CD4-positive, alpha-beta T cell (primary cell): ENCODE measurements at regions not wholly inside any gene's neighbourhood (a gene's known extent, or its start where the extent isn't known, plus 50 kb on each side); places are given as distances from the start of the nearest gene placed in this dataset.

ENCODE experiments used
- ATAC-seq: fragments of 200-7000 bp; cut with Tn5 transposase; one replicate; pipeline ENCODE4 v1.10.0; 2022; ENCODE audit warnings: mild to moderate bottlenecking; ENCODE audit not compliant: poor library complexity
- CTCF ChIA-PET: fragments of 350-600 bp; sonication (Branson Sonifier 250); formaldehyde crosslinking; loops from one replicate; lab custom pipeline; 2021; ENCODE audit warnings: antibody characterized with exemption, inconsistent platforms; lab: Charles Lee
- POLR2A ChIA-PET: fragments of 350-600 bp; sonication (Branson Sonifier 250); formaldehyde crosslinking; loops from one replicate; lab custom pipeline; 2021; ENCODE audit warnings: antibody characterized with exemption, inconsistent platforms; lab: Charles Lee
- DNase-seq, 14 experiments: peaks; one replicate each; pipeline ENCODE4 v3.0.0-alpha.2; 2013 to 2020; ENCODE audit warnings: mixed read lengths in 2 of 14
- H3K27ac ChIP-seq, 2 donors: one replicate each; pipeline versions ENCODE4 v1.5.1 to v1.7.0; 2013; ENCODE audit warnings: low read length in 2 of 2, low read depth in 1 of 2, mild to moderate bottlenecking in 1 of 2
- H3K27me3 ChIP-seq, 2 experiments: 1 replicate in 1 of 2; 2 replicates in 1 of 2; pipeline versions ENCODE4 v1.6.1 to v1.7.0; 2013; ENCODE audit warnings: low read length in 2 of 2, control low read depth in 1 of 2, mild to moderate bottlenecking in 1 of 2, moderate library complexity in 1 of 2; ENCODE audit not compliant: insufficient read depth in 2 of 2, control insufficient read depth in 1 of 2
- H3K36me3 ChIP-seq: one replicate; pipeline ENCODE4 v1.6.1; 2013; ENCODE audit warnings: low read length, control low read depth; ENCODE audit not compliant: insufficient read depth
- H3K4me1 ChIP-seq: one replicate; pipeline ENCODE4 v1.6.1; 2013; ENCODE audit warnings: low read length, control low read depth; ENCODE audit not compliant: insufficient read depth
- H3K4me3 ChIP-seq: one replicate; pipeline ENCODE4 v1.5.1; 2013; ENCODE audit warnings: mild to moderate bottlenecking, low read length, moderate library complexity
- H3K9me3 ChIP-seq, 2 experiments: 1 replicate in 1 of 2; 2 replicates in 1 of 2; pipeline versions ENCODE4 v1.6.1 to v1.7.0; 2013; ENCODE audit warnings: low read length in 2 of 2, mild to moderate bottlenecking in 2 of 2, control low read depth in 1 of 2, moderate library complexity in 1 of 2; ENCODE audit not compliant: control insufficient read depth in 1 of 2, insufficient read depth in 1 of 2
- H3K27ac Mint-ChIP-seq: one replicate; pipeline ENCODE4 v1.8.0; 2020; ENCODE audit warnings: mixed read lengths
- H3K27me3 Mint-ChIP-seq: one replicate; pipeline ENCODE4 v1.8.0; 2021; ENCODE audit warnings: mixed read lengths
- H3K36me3 Mint-ChIP-seq: one replicate; pipeline ENCODE4 v1.8.0; 2021; ENCODE audit warnings: low read depth, mixed read lengths
- H3K4me1 Mint-ChIP-seq: one replicate; pipeline ENCODE4 v1.8.0; 2021; ENCODE audit warnings: low read depth, mixed read lengths
- H3K4me3 Mint-ChIP-seq: one replicate; pipeline ENCODE4 v1.8.0; 2020; ENCODE audit warnings: mild to moderate bottlenecking, mixed read lengths
- H3K9me3 Mint-ChIP-seq: one replicate; pipeline ENCODE4 v1.8.0; 2020; ENCODE audit warnings: mixed read lengths
- intact Hi-C, 2 experiments: fragments of 100-400 bp; cut with DNase I in 1 of 2; cut with micrococcal nuclease in 1 of 2; formaldehyde crosslinking; loops; one replicate each; pipeline versions ENCODE4 v1.15.1 to v1.9.0; 2023 to 2025; cut with DNase I, micrococcal nuclease
- TF ChIP-seq, protein P1 (sequence below): fragments of 200-600 bp; IDR thresholded peaks from one replicate; pipeline ENCODE4 v1.8.0; 2022; ENCODE audit warnings: antibody characterized with exemption, mild to moderate bottlenecking

- no peaks in the 10 kb centered on the region for H3K4me1 Mint-ChIP-seq
- H3K27ac Mint-ChIP-seq: no peak overlapping the region
- CTCF ChIA-PET: no interaction called here
- Histone ChIP-seq H3K4me1 (no peaks in the 10 kb centered on the region), H3K27ac (no peak overlapping the region), H3K36me3 (no peaks in the 10 kb centered on the region), H3K27me3 (no peaks in the 10 kb centered on the region), H3K9me3 (peaks cover 0 to 3% of the 10 kb centered on the region in 2 experiments), H3K4me3 (no peak overlapping the region)
- intact Hi-C loops: no loop called here
- TF ChIP-seq, protein P1, sequence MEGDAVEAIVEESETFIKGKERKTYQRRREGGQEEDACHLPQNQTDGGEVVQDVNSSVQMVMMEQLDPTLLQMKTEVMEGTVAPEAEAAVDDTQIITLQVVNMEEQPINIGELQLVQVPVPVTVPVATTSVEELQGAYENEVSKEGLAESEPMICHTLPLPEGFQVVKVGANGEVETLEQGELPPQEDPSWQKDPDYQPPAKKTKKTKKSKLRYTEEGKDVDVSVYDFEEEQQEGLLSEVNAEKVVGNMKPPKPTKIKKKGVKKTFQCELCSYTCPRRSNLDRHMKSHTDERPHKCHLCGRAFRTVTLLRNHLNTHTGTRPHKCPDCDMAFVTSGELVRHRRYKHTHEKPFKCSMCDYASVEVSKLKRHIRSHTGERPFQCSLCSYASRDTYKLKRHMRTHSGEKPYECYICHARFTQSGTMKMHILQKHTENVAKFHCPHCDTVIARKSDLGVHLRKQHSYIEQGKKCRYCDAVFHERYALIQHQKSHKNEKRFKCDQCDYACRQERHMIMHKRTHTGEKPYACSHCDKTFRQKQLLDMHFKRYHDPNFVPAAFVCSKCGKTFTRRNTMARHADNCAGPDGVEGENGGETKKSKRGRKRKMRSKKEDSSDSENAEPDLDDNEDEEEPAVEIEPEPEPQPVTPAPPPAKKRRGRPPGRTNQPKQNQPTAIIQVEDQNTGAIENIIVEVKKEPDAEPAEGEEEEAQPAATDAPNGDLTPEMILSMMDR: no peak
- H3K4me3 Mint-ChIP-seq: no peak overlapping the region
- POLR2A ChIA-PET: no interaction called here
- no peaks in the 10 kb centered on the region for H3K36me3 Mint-ChIP-seq
- no peaks in the 10 kb centered on the region for H3K9me3 Mint-ChIP-seq
- no peaks in the 10 kb centered on the region for H3K27me3 Mint-ChIP-seq
- ATAC-seq (no peak), DNase-seq (no peak)
Observed at GRCh38 chr20:48205786-48206185, 420.5 kb upstream of the SULF2 start.

DNA sequence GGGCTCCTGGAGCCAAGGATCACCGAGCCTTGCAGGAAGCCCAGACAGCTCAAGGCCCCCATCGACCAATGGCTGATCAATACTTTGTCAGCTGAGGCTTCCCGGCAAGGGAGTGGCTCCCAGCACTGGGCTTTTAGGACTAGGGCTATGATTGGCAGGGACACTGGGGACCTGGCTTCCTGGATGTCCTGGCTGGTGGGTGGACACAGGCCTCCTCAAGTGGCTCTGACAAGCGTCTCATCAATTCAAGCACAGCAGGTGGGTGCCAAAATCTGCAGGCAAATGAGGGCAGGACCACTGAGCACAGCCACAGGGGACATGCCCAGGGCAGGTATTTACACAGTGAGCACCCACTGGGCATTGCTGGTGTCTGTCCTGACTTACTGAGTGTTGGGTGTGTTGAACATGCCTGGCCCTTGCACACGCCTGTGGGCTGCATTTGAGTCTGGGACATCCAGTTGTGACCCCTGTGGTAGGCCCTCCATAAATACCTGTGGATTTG, 420.1 kb upstream of the SULF2 start:
- no peak overlapping the region for H3K4me3 ChIP-seq
- H3K4me1 ChIP-seq: no peaks in the 10 kb centered on the region
- H3K27me3 Mint-ChIP-seq: no peaks in the 10 kb centered on the region
- no peak overlapping the region for H3K27ac ChIP-seq
- no peak overlapping the region for H3K27ac Mint-ChIP-seq
- TF ChIP-seq, protein P1: no peak
- H3K4me1 Mint-ChIP-seq: no peaks in the 10 kb centered on the region
- no peaks in the 10 kb centered on the region for H3K9me3 Mint-ChIP-seq
- peaks cover 0 to 3% of the 10 kb centered on the region in 2 experiments for H3K9me3 ChIP-seq
- ATAC-seq (no peak), DNase-seq (no peak)
- ChIA-PET CTCF (no interaction called here), POLR2A (no interaction called here)
- H3K36me3 Mint-ChIP-seq: no peaks in the 10 kb centered on the region
- H3K36me3 ChIP-seq: no peaks in the 10 kb centered on the region
- intact Hi-C loops: no loop called here
- no peaks in the 10 kb centered on the region for H3K27me3 ChIP-seq
- no peak overlapping the region for H3K4me3 Mint-ChIP-seq

DNA sequence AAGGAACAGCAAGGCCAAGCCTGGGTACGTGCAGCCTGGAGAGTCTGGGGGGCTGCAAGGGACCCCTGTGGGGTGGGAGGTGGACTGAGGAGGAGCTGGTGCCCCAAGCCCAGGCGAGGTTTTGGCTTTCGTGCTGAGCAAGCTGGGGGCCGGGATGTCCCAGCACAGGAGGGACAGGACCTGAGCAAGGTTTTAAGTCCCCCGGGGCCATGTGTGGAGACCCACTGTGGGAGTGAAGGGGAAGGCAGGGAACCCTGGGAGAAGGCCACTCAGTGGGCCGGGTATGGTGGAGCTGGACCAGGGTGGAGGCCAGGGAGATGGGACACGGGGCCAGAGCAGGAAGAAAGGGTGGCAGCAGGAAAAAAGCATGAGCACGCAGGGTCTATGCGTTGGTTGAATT, 419.2 kb upstream of the SULF2 start:
- H3K4me1 Mint-ChIP-seq: no peaks in the 10 kb centered on the region
- CTCF ChIA-PET: no interaction called here

More for the DNA sequence above, 419.2 kb upstream of the SULF2 start:
- intact Hi-C loops: no loop called here
- no peaks in the 10 kb centered on the region for H3K36me3 Mint-ChIP-seq
- no peaks in the 10 kb centered on the region for H3K27me3 Mint-ChIP-seq
- no peak overlapping the region for H3K27ac ChIP-seq
- no peak for ATAC-seq
- no peak overlapping the region for H3K4me3 ChIP-seq
- TF ChIP-seq, protein P1: no peak
- no peaks in the 10 kb centered on the region for H3K4me1 ChIP-seq
- no peak for DNase-seq
- H3K27ac Mint-ChIP-seq: no peak overlapping the region
- POLR2A ChIA-PET: no interaction called here
- no peak overlapping the region for H3K4me3 Mint-ChIP-seq
- peaks cover 0 to 3% of the 10 kb centered on the region in 2 experiments for H3K9me3 ChIP-seq
- H3K9me3 Mint-ChIP-seq: no peaks in the 10 kb centered on the region
- no peaks in the 10 kb centered on the region for H3K27me3 ChIP-seq
- no peaks in the 10 kb centered on the region for H3K36me3 ChIP-seq
